Endothelial cell of umbilical vein (primary cell): ENCODE measurements at regions not wholly inside any gene's neighbourhood (a gene's known extent, or its start where the extent isn't known, plus 50 kb on each side); places are given as distances from the start of the nearest gene placed in this dataset.

Experiments used
- EZH2 ChIP-seq: IDR thresholded peaks from 2 replicates; pipeline ENCODE4 v1.6.1; 2012; ENCODE audit warnings: borderline replicate concordance, low read depth, mild to moderate bottlenecking, moderate library complexity, low read length, inconsistent platforms; ENCODE audit not compliant: severe bottlenecking
- TF ChIP-seq, protein P1 (sequence below), 2 donors: IDR thresholded peaks; 1 replicate in 1 of 2; 2 replicates in 1 of 2; pipeline ENCODE4 v1.5.1; 2011; ENCODE audit warnings: low read length in 2 of 2, mild to moderate bottlenecking in 2 of 2, moderate library complexity in 2 of 2, control low read depth in 1 of 2, inconsistent platforms in 1 of 2, low read depth in 1 of 2; ENCODE audit not compliant: insufficient read depth in 1 of 2; ENCODE audit errors: extremely low read depth in 1 of 2

DNA sequence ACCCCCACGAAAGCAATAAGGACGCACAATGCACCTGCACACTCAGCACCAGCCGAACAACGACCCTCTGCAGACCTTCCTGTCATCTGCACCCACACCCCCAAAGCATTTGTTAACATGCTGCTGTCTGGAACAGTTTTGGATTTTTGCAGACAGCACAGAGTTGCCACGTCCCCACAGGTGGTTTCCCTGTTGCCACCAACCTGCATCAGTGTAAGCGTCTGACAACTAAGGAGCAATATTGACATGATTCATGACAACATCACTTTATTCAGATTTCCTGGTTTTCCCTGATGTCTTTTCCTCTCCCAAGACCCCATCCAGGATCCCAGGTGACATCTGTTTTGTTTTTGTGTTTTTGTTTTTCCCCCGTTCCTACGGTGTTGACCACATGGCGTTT is 150.7 kb upstream of the C14orf180 start:
- TF ChIP-seq, protein P1, sequence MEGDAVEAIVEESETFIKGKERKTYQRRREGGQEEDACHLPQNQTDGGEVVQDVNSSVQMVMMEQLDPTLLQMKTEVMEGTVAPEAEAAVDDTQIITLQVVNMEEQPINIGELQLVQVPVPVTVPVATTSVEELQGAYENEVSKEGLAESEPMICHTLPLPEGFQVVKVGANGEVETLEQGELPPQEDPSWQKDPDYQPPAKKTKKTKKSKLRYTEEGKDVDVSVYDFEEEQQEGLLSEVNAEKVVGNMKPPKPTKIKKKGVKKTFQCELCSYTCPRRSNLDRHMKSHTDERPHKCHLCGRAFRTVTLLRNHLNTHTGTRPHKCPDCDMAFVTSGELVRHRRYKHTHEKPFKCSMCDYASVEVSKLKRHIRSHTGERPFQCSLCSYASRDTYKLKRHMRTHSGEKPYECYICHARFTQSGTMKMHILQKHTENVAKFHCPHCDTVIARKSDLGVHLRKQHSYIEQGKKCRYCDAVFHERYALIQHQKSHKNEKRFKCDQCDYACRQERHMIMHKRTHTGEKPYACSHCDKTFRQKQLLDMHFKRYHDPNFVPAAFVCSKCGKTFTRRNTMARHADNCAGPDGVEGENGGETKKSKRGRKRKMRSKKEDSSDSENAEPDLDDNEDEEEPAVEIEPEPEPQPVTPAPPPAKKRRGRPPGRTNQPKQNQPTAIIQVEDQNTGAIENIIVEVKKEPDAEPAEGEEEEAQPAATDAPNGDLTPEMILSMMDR (IDR thresholded peaks at IDR 0.05; ENCODE audit: extremely low read depth in 1 of 2, insufficient read depth in 1 of 2, low read depth in 1 of 2, low read length in 2 of 2) = no peak
- no peak for TF ChIP-seq EZH2
